Neural cell (in vitro differentiated cells): ENCODE measurements at regions not wholly inside any gene's neighbourhood (a gene's known extent, or its start where the extent isn't known, plus 50 kb on each side); places are given as distances from the start of the nearest gene placed in this dataset.

Experiments used
- EZH2 ChIP-seq: fragments of 200-600, 300-800 bp; shearing (Covaris generic), sonication (generic); IDR thresholded peaks from 2 replicates; pipeline ENCODE4 v1.6.1; 2014; ENCODE audit warnings: antibody characterized with exemption, low read length, borderline replicate concordance, mild to moderate bottlenecking; ENCODE audit not compliant: insufficient read depth, poor library complexity, severe bottlenecking
- POLR2AphosphoS5 ChIP-seq: IDR thresholded peaks from 2 replicates; pipeline ENCODE4 v1.6.1; 2012
- SMC3 ChIP-seq: fragments of 450-650 bp; conservative IDR thresholded peaks from 2 replicates; pipeline ENCODE4 v1.6.1; 2014; ENCODE audit warnings: antibody characterized with exemption, mild to moderate bottlenecking, moderate library complexity; ENCODE audit not compliant: poor library complexity
- TAF1 ChIP-seq: IDR thresholded peaks from 2 replicates; pipeline ENCODE4 v1.6.1; 2012; ENCODE audit warnings: low read depth
- TF ChIP-seq, protein P1 (sequence below): fragments of 450-650 bp; IDR thresholded peaks from 2 replicates; pipeline ENCODE4 v1.5.1; 2014; ENCODE audit warnings: antibody characterized with exemption, mild to moderate bottlenecking, moderate library complexity; ENCODE audit not compliant: poor library complexity, severe bottlenecking

DNA sequence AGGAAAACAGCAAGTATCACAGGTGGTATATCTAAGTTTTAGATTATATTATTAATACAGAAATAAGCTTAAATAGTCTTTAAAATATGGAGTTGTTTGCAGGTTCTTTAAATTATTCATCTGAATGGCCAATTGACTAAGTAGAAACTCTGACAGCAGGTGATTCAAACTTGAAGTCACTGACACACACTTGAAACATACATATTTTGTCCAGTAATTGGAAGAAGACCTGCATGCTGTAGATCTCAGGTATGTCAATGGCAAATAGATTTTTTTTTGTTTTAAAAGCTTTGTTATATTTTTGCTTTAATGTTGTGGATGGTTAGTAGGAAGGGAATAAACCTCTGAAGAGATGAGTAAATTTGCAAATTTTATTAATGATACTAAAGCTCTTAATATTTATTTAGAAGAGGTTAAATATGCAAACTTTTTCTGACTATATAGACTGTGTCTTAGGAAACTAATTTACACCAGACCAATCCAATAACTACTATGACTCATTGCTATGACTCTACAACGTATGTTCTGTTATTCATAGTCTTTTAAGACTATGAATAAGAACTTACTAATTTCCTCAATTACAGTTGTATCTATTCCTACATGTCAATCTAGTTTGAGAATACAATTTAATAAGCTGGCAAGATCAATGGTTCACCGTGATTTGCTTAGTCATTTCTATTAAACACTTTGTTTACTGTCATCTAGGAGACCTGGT lies 53.9 kb upstream of the RORB start:
- TF ChIP-seq POLR2AphosphoS5 (no peak), SMC3 (no peak), EZH2 (no peak), TAF1 (no peak)
- TF ChIP-seq, protein P1, sequence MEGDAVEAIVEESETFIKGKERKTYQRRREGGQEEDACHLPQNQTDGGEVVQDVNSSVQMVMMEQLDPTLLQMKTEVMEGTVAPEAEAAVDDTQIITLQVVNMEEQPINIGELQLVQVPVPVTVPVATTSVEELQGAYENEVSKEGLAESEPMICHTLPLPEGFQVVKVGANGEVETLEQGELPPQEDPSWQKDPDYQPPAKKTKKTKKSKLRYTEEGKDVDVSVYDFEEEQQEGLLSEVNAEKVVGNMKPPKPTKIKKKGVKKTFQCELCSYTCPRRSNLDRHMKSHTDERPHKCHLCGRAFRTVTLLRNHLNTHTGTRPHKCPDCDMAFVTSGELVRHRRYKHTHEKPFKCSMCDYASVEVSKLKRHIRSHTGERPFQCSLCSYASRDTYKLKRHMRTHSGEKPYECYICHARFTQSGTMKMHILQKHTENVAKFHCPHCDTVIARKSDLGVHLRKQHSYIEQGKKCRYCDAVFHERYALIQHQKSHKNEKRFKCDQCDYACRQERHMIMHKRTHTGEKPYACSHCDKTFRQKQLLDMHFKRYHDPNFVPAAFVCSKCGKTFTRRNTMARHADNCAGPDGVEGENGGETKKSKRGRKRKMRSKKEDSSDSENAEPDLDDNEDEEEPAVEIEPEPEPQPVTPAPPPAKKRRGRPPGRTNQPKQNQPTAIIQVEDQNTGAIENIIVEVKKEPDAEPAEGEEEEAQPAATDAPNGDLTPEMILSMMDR: no peak
